DMS 273 (cell line): ENCODE measurements at regions not wholly inside any gene's neighbourhood (a gene's known extent, or its start where the extent isn't known, plus 50 kb on each side); places are given as distances from the start of the nearest gene placed in this dataset.
A peak's percentile ranks its signal among the peaks of the same experiment; 100 is the strongest.
"Not testable (repeated sequence)": the region's sequence is repeated elsewhere in the genome, so short reads cannot be mapped to it uniquely, and the experiment has no call there.

Experiments used
- DNase-seq: peaks from one replicate; lab custom pipeline; 2025; ENCODE audit not compliant: unreplicated experiment; lab: John Stamatoyannopoulos, UW

- DNase-seq: no peak
Observed at GRCh38 chr6:159594750-159595117, 98.3 kb downstream of the SOD2 start.

- DNase-seq: no peak
Observed at GRCh38 chr6:159594106-159594749, 98.8 kb downstream of the SOD2 start.

GRCh38 chr6:159590835-159591234 lies 102.2 kb downstream of the SOD2 start:
- no peak for DNase-seq

- no peak for DNase-seq
Observed at GRCh38 chr6:159586684-159587083, 106.4 kb downstream of the SOD2 start.

DNA sequence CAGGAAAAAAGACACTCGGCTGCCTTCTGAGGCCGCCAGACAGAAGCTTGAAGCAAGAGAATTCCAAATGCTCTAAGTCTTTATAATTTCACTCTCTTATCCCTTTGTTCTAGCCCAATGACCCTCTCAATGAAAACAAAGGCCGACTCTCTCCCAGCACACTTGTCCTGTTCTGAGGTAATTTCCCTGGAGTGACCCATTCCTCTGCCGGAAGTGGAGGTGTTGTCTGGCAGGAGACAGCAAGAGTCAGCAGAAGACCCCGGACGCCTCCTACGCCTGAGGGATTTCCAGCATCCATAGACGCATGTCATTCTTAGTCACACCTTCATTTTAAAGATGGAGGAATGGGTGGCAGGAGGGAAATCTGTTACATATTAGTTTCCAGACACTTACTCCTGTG lies 110.3 kb downstream of the SOD2 start:
- no peak for DNase-seq

GRCh38 chr6:159578629-159579028 lies 114.4 kb downstream of the SOD2 start:
- DNase-seq: no peak

DNA sequence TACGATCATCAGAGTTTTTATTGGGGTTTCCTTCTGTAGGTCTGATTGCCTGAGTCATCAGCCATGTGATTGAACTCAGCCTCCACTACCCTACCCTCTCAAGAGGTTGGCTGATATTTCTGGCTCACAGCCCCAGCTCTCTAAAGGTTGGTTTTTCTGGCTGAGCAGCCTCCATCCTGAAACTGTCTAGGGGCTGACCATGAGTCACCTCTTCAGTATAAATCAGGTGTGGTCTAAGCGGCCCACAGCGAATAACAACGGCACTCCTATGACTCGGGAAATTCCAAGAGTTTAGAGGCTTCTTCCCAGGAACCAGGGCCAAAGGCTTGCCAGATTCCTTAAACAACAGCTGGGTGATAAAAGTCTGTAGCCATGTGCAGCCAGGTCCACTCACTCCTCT lies 115.5 kb downstream of the SOD2 start:
- no peak for DNase-seq

- DNase-seq: no peak
Observed at GRCh38 chr6:159572439-159573110, 120.5 kb downstream of the SOD2 start.

GRCh38 chr6:159565181-159565710 lies 127.8 kb downstream of the SOD2 start:
- DNase-seq: peak; percentile 35

DNA sequence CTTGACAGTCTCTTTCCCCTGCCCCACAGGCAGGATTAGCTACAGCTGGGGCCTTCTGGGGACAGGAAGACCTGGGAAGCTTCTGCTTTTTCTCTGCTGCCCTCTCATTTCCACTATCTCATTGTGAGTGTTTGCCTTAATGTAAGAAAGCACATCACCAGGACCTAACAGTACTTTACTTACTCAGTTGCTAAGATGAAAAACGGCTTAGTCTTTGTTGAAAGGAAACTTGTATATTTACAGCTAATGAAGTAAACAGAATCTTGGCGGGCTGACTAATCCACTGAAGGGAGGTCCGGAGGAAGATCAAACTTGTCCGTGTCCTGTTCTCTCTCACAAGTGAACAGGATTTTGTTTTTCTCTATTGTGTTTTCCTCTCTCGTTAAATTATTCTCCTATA lies 128.6 kb downstream of the SOD2 start:
- no peak for DNase-seq

- peak; percentile 49 for DNase-seq
Observed at GRCh38 chr6:159557031-159557430, 136.0 kb downstream of the SOD2 start.

GRCh38 chr6:159555082-159555875 lies 137.8 kb downstream of the SOD2 start:
- DNase-seq: no peak

DNA sequence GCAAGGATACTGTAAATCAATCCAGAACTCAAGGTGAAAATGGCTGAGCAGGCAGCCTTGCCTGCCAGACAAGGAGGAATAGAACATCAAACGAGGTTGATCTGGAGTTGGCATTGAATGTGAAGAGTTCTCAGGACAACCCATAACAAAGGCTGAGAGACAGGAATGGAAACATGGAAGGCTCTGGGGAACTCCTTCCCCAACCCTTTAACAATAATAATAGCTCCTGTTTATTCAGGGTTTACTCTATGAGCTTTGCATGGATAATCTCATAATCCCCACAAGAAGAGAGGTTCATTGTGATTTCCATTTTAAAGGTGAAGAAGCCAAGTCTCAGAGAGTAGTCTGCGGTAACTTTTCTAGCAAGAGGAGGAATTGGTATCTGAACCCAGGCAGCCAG lies 151.7 kb downstream of the SOD2 start:
- DNase-seq: no peak

DNA sequence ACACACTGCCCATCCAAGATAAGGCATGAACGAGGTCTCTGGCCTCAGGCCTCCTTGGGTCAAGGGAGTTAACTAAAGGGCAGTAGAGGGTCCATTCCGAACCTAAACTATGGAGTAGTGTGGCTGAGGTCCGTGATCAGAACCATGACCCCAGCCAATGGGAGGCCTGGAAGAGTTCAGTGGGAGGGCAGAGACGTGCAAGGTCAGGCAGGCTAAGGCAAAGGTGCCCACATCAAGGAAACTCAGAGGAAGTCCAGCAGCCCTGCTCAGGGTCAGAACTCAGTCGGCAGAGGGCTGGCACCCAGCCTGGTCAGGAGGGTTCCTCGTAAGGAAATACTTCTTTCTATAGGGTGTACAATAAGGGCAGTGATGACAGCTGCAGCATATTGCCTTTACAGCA lies 152.2 kb downstream of the SOD2 start:
- DNase-seq: no peak

- peak; percentile 22 for DNase-seq
Observed at GRCh38 chr6:159540152-159540551, 152.9 kb downstream of the SOD2 start.

DNA sequence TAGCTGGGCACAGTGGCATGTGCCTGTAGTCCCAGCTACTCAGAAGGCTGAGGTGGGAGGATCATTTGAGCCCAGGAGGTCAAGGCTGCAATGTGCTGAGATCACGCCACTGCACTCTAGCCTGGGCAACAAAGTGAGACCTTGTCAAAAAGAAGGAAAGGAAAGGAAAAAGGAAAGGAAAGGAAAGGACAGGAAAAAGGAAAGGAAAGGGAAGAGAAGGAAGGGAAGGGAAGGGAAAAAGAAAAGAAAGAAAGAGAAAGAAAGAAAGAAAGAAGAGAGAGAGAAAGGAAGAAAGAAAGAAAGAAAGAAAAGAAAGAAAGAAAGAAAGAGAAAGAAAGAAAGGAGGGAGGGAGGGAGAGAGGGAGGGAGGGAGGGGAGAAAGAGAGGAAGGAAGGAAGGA lies 155.0 kb downstream of the SOD2 start:
- DNase-seq: not testable (repeated sequence)

GRCh38 chr6:159535656-159536350 lies 157.2 kb downstream of the SOD2 start:
- DNase-seq: no peak

DNA sequence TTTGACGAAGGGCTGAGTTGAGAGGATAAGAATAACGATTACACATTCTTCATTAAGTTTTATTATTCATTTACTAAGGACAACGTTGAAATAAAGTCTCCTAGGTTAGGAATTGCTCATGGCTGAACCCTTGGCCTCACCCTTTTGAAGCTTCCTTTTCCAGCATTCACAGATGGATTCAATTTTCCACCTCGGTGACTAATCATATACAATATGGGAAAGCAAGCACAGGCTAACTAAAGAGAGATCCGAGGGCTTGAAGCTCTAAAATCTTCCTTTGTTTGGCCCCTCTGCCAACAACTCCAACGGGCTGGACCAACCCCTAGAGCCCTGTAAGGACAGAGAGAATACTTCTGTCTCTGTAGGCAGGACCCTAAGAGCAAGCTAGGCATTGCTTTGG lies 159.5 kb downstream of the SOD2 start:
- DNase-seq: peak; percentile 13

DNA sequence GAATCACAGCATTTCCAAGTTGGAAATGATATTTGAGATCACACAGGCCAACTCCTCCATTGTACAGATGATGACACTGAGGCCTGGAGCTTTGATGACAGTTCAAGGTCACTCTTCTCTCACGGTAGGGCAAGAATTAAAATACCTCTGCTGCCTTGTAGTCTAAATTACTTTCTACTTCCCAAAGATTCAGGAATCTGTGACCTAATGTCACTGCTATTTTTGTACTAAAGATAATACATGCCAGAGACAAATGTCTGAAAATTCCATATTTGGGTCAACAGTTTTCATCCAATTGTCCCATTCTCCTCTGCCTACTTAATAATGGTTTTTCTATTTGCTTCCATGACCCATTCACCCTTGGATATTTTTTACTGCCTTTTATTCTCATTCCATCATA lies 160.0 kb downstream of the SOD2 start:
- DNase-seq: no peak

- DNase-seq: peak; percentile 7
Observed at GRCh38 chr6:159532155-159532554, 160.9 kb downstream of the SOD2 start.

- DNase-seq: peak; percentile 16
Observed at GRCh38 chr6:159529934-159530333, 163.1 kb downstream of the SOD2 start.
